ENCODE measurements at regions not wholly inside any gene's neighbourhood (a gene's known extent, or its start where the extent isn't known, plus 50 kb on each side); places are given as distances from the start of the nearest gene placed in this dataset.

GRCh38 chr5:174545926-174546325, 178.5 kb upstream of the MSX2 start:
- no peak for TF ChIP-seq POLR2A (IDR thresholded peaks at IDR 0.05)
- TF ChIP-seq POLR2AphosphoS5 (IDR thresholded peaks at IDR 0.05) = no peak
- no peak for TF ChIP-seq CTCF (IDR thresholded peaks at IDR 0.05)
